ENCODE measurements at regions not wholly inside any gene's neighbourhood (a gene's known extent, or its start where the extent isn't known, plus 50 kb on each side); places are given as distances from the start of the nearest gene placed in this dataset.
"Not testable (repeated sequence)": the region's sequence is repeated elsewhere in the genome, so short reads cannot be mapped to it uniquely, and the experiment has no call there.

DNA sequence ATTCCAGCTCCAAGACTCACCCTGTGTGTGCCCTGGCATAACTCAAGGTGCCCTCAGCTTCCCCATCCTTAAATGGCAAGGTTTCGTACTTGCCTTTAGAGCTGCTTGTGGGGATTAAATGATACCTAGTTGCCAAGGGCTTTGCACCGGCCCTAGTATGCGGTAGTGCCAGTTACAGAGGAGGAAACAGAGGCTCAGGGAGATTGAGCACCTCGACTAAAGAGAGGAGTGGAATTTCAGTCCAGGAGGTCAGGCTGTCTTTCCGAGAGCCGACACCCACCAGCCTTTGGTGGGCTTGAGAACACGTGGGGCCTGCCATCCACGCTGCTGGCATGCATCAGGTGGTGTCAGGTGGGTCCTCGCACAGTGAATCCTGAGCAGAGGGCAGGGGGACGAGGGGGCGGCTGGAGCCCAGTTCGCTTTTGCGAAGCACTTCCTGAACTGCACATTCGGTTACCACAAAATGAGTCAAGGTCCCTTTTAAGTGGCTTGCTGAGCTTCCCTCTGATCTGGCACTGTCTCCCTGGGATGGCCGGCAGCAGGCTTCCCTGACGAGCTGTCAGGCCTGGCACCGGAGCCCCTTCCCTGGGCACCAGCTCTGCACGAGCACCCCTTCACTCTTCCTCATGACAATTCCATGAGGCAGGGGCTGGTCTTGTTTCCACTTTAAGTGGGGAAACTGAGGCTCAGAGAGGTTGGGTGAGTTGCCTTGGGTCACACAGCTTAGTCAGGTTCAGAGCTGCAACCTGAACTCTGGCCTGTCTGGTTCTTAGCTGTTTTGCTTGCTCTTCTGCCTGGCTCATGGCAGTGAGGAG lies 291.4 kb downstream of the BCL2L11 start:
- not testable (repeated sequence) for H3K56ac ChIP-seq (ENCODE audit: insufficient read length, low read depth, low read length); H3K9ac ChIP-seq (ENCODE audit: extremely low read depth, insufficient read length, low read length); H4K91ac ChIP-seq (ENCODE audit: insufficient read length, low read depth, low read length); H3K4ac ChIP-seq (ENCODE audit: low read depth, low read length); H3K27me3 ChIP-seq (ENCODE audit: insufficient read depth, low read length); H3K9me3 ChIP-seq (ENCODE audit: control insufficient read depth, low read depth, low read length); H3K4me1 ChIP-seq (ENCODE audit: insufficient read depth, low read length); H3K27ac Mint-ChIP-seq; H3K23me2 ChIP-seq (ENCODE audit: insufficient read length, low read depth, low read length, poor library complexity, severe bottlenecking); H2AFZ ChIP-seq (ENCODE audit: low read length); H3K14ac ChIP-seq (ENCODE audit: insufficient read depth, low read length); H3K79me2 ChIP-seq (ENCODE audit: insufficient read depth, low read length); H3K27me3 Mint-ChIP-seq (ENCODE audit: low read depth); H2BK12ac ChIP-seq (ENCODE audit: insufficient read length, low read depth, low read length); H3K23ac ChIP-seq (ENCODE audit: insufficient read length, low read depth, low read length); H2BK5ac ChIP-seq (ENCODE audit: insufficient read length, low read length); H3K4me2 ChIP-seq (ENCODE audit: insufficient read depth, insufficient read length, low read length); H2BK20ac ChIP-seq (ENCODE audit: low read depth, low read length, poor library complexity, severe bottlenecking); H2AK5ac ChIP-seq (ENCODE audit: insufficient read length, low read length); H3K18ac ChIP-seq (ENCODE audit: insufficient read length, low read depth, low read length); H3K4me3 Mint-ChIP-seq; H3K79me1 ChIP-seq (ENCODE audit: insufficient read depth, low read depth, low read length, poor library complexity, severe bottlenecking); H3K4me1 Mint-ChIP-seq; H4K20me1 ChIP-seq (ENCODE audit: control insufficient read depth, insufficient read depth, insufficient read length); H2BK120ac ChIP-seq (ENCODE audit: low read depth, low read length, poor library complexity, severe bottlenecking); H4K8ac ChIP-seq (replicated peaks; ENCODE audit: insufficient read length, low read depth, low read length); H3K36me3 Mint-ChIP-seq (ENCODE audit: insufficient read depth in 1 of 3, low read depth in 3 of 3); H3K9me3 Mint-ChIP-seq; DNase-seq; H2BK15ac ChIP-seq (ENCODE audit: low read depth, low read length); H3T11ph ChIP-seq (ENCODE audit: low read length); H3K27ac ChIP-seq (ENCODE audit: insufficient read length, low read depth, low read length); H4K5ac ChIP-seq (ENCODE audit: insufficient read length, low read depth, low read length)
- WGBS (ENCODE audit: extremely low coverage, insufficient read length, low lambda C conversion rate) = no CpG with 5 or more reads among the region's 18 CpGs

- H3K79me2 ChIP-seq (ENCODE audit: insufficient read depth, low read length); H3K27ac ChIP-seq (ENCODE audit: insufficient read length, low read depth, low read length); H3K23me2 ChIP-seq (ENCODE audit: insufficient read length, low read depth, low read length, poor library complexity, severe bottlenecking); H3K9me3 ChIP-seq (ENCODE audit: control insufficient read depth, low read depth, low read length); H4K8ac ChIP-seq (replicated peaks; ENCODE audit: insufficient read length, low read depth, low read length); H3K36me3 Mint-ChIP-seq (ENCODE audit: insufficient read depth in 1 of 3, low read depth in 3 of 3); H2BK20ac ChIP-seq (ENCODE audit: low read depth, low read length, poor library complexity, severe bottlenecking); H3K14ac ChIP-seq (ENCODE audit: insufficient read depth, low read length); H3K4me2 ChIP-seq (ENCODE audit: insufficient read depth, insufficient read length, low read length); H4K91ac ChIP-seq (ENCODE audit: insufficient read length, low read depth, low read length); H3K27ac Mint-ChIP-seq; H3K9ac ChIP-seq (ENCODE audit: extremely low read depth, insufficient read length, low read length); H3K4me1 ChIP-seq (ENCODE audit: insufficient read depth, low read length); H2BK15ac ChIP-seq (ENCODE audit: low read depth, low read length); H2AK5ac ChIP-seq (ENCODE audit: insufficient read length, low read length); H3T11ph ChIP-seq (ENCODE audit: low read length); H4K5ac ChIP-seq (ENCODE audit: insufficient read length, low read depth, low read length); H3K79me1 ChIP-seq (ENCODE audit: insufficient read depth, low read depth, low read length, poor library complexity, severe bottlenecking); H3K23ac ChIP-seq (ENCODE audit: insufficient read length, low read depth, low read length); H2AFZ ChIP-seq (ENCODE audit: low read length); H2BK5ac ChIP-seq (ENCODE audit: insufficient read length, low read length); H3K4ac ChIP-seq (ENCODE audit: low read depth, low read length); H2BK12ac ChIP-seq (ENCODE audit: insufficient read length, low read depth, low read length); H3K4me1 Mint-ChIP-seq; H3K9me3 Mint-ChIP-seq; H3K56ac ChIP-seq (ENCODE audit: insufficient read length, low read depth, low read length); H3K4me3 Mint-ChIP-seq; H3K27me3 Mint-ChIP-seq (ENCODE audit: low read depth); H2BK120ac ChIP-seq (ENCODE audit: low read depth, low read length, poor library complexity, severe bottlenecking); H3K18ac ChIP-seq (ENCODE audit: insufficient read length, low read depth, low read length); DNase-seq; H4K20me1 ChIP-seq (ENCODE audit: control insufficient read depth, insufficient read depth, insufficient read length); H3K27me3 ChIP-seq (ENCODE audit: insufficient read depth, low read length): not testable (repeated sequence)
- WGBS (ENCODE audit: extremely low coverage, insufficient read length, low lambda C conversion rate) = no CpG with 5 or more reads among the region's 12 CpGs
These were observed 292.3 kb downstream of the BCL2L11 start for GRCh38 chr2:111412841-111413650.

All from H9 (cell line).